ENCODE measurements at regions not wholly inside any gene's neighbourhood (a gene's known extent, or its start where the extent isn't known, plus 50 kb on each side); places are given as distances from the start of the nearest gene placed in this dataset.

- DNase-seq (ENCODE audit: low read depth) (no peak), FAIRE-seq (no peak)
- no peak overlapping the region for H2AFZ ChIP-seq (ENCODE audit: low read depth, low read length)
- H3K4me1 ChIP-seq (ENCODE audit: insufficient read depth, low read length) = no peaks in the 10 kb centered on the region
- Mint-ChIP-seq H3K27me3 (ENCODE audit: low read depth, unreplicated experiment) (no peaks in the 10 kb centered on the region), H3K27ac (ENCODE audit: unreplicated experiment) (no peak overlapping the region), H3K36me3 (ENCODE audit: low read depth, unreplicated experiment) (peaks cover 2% of the 10 kb centered on the region), H3K4me1 (ENCODE audit: low read depth, unreplicated experiment) (peaks cover 5% of the 10 kb centered on the region), H3K4me3 (ENCODE audit: unreplicated experiment) (no peak overlapping the region), H3K9me3 (ENCODE audit: unreplicated experiment) (peaks cover 4% of the 10 kb centered on the region)
- H4K20me1 ChIP-seq (ENCODE audit: insufficient read depth, low read length) = no peaks in the 10 kb centered on the region
- H3K79me2 ChIP-seq (ENCODE audit: insufficient read depth, low read length) = no peaks in the 10 kb centered on the region
- no peak overlapping the region for H3K9ac ChIP-seq (ENCODE audit: low read length)
- TF ChIP-seq EZH2 (IDR thresholded peaks at IDR 0.05; ENCODE audit: insufficient read depth, low read length) (no peak), CTCF (IDR thresholded peaks at IDR 0.05; ENCODE audit: insufficient read depth, low read depth, low read length) (no peak)
- no peak overlapping the region for H3K27ac ChIP-seq (ENCODE audit: low read depth, low read length)
- no peaks in the 10 kb centered on the region for H3K36me3 ChIP-seq (ENCODE audit: insufficient read depth, low read length)
- H3K4me2 ChIP-seq (ENCODE audit: low read length) = no peak overlapping the region
- H3K27me3 ChIP-seq (ENCODE audit: insufficient read depth, low read length) = no peaks in the 10 kb centered on the region
- H3K4me3 ChIP-seq (ENCODE audit: insufficient read depth, low read depth, low read length) = no peak overlapping the region
- no peaks in the 10 kb centered on the region for H3K9me3 ChIP-seq (ENCODE audit: insufficient read depth, low read depth, low read length)
These were observed 238.8 kb downstream of the RNF152 start for GRCh38 chr18:61653823-61654551.

- Histone ChIP-seq H3K9ac (ENCODE audit: low read length) (no peak overlapping the region), H3K27me3 (ENCODE audit: insufficient read depth, low read length) (no peaks in the 10 kb centered on the region), H3K79me2 (ENCODE audit: insufficient read depth, low read length) (no peaks in the 10 kb centered on the region), H4K20me1 (ENCODE audit: insufficient read depth, low read length) (no peaks in the 10 kb centered on the region), H3K36me3 (ENCODE audit: insufficient read depth, low read length) (no peaks in the 10 kb centered on the region), H2AFZ (ENCODE audit: low read depth, low read length) (no peak overlapping the region), H3K4me3 (ENCODE audit: insufficient read depth, low read depth, low read length) (no peak overlapping the region), H3K9me3 (ENCODE audit: insufficient read depth, low read depth, low read length) (no peaks in the 10 kb centered on the region), H3K27ac (ENCODE audit: low read depth, low read length) (no peak overlapping the region), H3K4me1 (ENCODE audit: insufficient read depth, low read length) (no peaks in the 10 kb centered on the region), H3K4me2 (ENCODE audit: low read length) (no peak overlapping the region)
- H3K36me3 Mint-ChIP-seq (ENCODE audit: low read depth, unreplicated experiment) = peaks cover 2% of the 10 kb centered on the region
- TF ChIP-seq EZH2 (IDR thresholded peaks at IDR 0.05; ENCODE audit: insufficient read depth, low read length) (no peak), CTCF (IDR thresholded peaks at IDR 0.05; ENCODE audit: insufficient read depth, low read depth, low read length) (no peak)
- H3K27me3 Mint-ChIP-seq (ENCODE audit: low read depth, unreplicated experiment) = no peaks in the 10 kb centered on the region
- H3K4me3 Mint-ChIP-seq (ENCODE audit: unreplicated experiment) = no peak overlapping the region
- no peak for DNase-seq (ENCODE audit: low read depth)
- no peak overlapping the region for H3K27ac Mint-ChIP-seq (ENCODE audit: unreplicated experiment)
- peaks cover 4% of the 10 kb centered on the region for H3K9me3 Mint-ChIP-seq (ENCODE audit: unreplicated experiment)
- peaks cover 5% of the 10 kb centered on the region for H3K4me1 Mint-ChIP-seq (ENCODE audit: low read depth, unreplicated experiment)
- no peak for FAIRE-seq
These were observed 240.9 kb downstream of the RNF152 start for GRCh38 chr18:61651880-61652268.

- H3K9me3 ChIP-seq (ENCODE audit: insufficient read depth, low read depth, low read length) = no peaks in the 10 kb centered on the region
- H3K4me3 Mint-ChIP-seq (ENCODE audit: unreplicated experiment) = no peak overlapping the region
These were observed 241.5 kb downstream of the RNF152 start for GRCh38 chr18:61651145-61651879.

More at GRCh38 chr18:61651145-61651879, 241.5 kb downstream of the RNF152 start:
- Mint-ChIP-seq H3K4me1 (ENCODE audit: low read depth, unreplicated experiment) (peaks cover 5% of the 10 kb centered on the region), H3K27ac (ENCODE audit: unreplicated experiment) (no peak overlapping the region), H3K36me3 (ENCODE audit: low read depth, unreplicated experiment) (peaks cover 2% of the 10 kb centered on the region), H3K9me3 (ENCODE audit: unreplicated experiment) (peaks cover 4% of the 10 kb centered on the region), H3K27me3 (ENCODE audit: low read depth, unreplicated experiment) (no peaks in the 10 kb centered on the region)
- Histone ChIP-seq H3K4me3 (ENCODE audit: insufficient read depth, low read depth, low read length) (no peak overlapping the region), H2AFZ (ENCODE audit: low read depth, low read length) (no peak overlapping the region), H4K20me1 (ENCODE audit: insufficient read depth, low read length) (no peaks in the 10 kb centered on the region), H3K79me2 (ENCODE audit: insufficient read depth, low read length) (no peaks in the 10 kb centered on the region), H3K4me2 (ENCODE audit: low read length) (no peak overlapping the region), H3K9ac (ENCODE audit: low read length) (no peak overlapping the region), H3K36me3 (ENCODE audit: insufficient read depth, low read length) (no peaks in the 10 kb centered on the region), H3K27ac (ENCODE audit: low read depth, low read length) (no peak overlapping the region), H3K27me3 (ENCODE audit: insufficient read depth, low read length) (no peaks in the 10 kb centered on the region), H3K4me1 (ENCODE audit: insufficient read depth, low read length) (no peaks in the 10 kb centered on the region)
- DNase-seq (ENCODE audit: low read depth) (no peak), FAIRE-seq (no peak)
- no peak for TF ChIP-seq EZH2 (IDR thresholded peaks at IDR 0.05; ENCODE audit: insufficient read depth, low read length)
- no peak for TF ChIP-seq CTCF (IDR thresholded peaks at IDR 0.05; ENCODE audit: insufficient read depth, low read depth, low read length)
